HEK293 (cell line): ENCODE measurements at regions not wholly inside any gene's neighbourhood (a gene's known extent, or its start where the extent isn't known, plus 50 kb on each side); places are given as distances from the start of the nearest gene placed in this dataset.
"Not testable (repeated sequence)": the region's sequence is repeated elsewhere in the genome, so short reads cannot be mapped to it uniquely, and the experiment has no call there.

Experiments used
- CTCF ChIA-PET: fragments of 350-600 bp; formaldehyde crosslinking; extraction: SDS; loops from one replicate; lab custom pipeline; 2021; ENCODE audit warnings: antibody characterized with exemption; lab: Yijun Ruan, JAX
- POLR2A ChIA-PET: fragments of 300-600 bp; formaldehyde crosslinking; extraction: SDS; loops from one replicate; lab custom pipeline; 2020; ENCODE audit warnings: antibody characterized with exemption, inconsistent platforms; lab: Yijun Ruan, JAX
- H3K27ac ChIP-seq: fragments of 200-500 bp; sonication (Bioruptor generic); 2 replicates; pipeline ENCODE4 v1.5.1; 2014; ENCODE audit warnings: low read depth, low read length, control low read depth, inconsistent platforms; ENCODE audit errors: extremely low read depth
- H3K36me3 ChIP-seq, 2 experiments: fragments of 200-500 bp in 1 of 2; sonication (Bioruptor generic) in 1 of 2; 1 replicate in 1 of 2; 2 replicates in 1 of 2; pipeline ENCODE4 v1.5.1; 2014 to 2017; ENCODE audit warnings: inconsistent platforms in 2 of 2, low read length in 2 of 2; ENCODE audit not compliant: control insufficient read depth in 2 of 2, insufficient read depth in 1 of 2
- H3K4me1 ChIP-seq: fragments of 200-500 bp; sonication (Bioruptor generic); 2 replicates; pipeline ENCODE4 v1.5.1; 2014; ENCODE audit warnings: mild to moderate bottlenecking, low read length, inconsistent platforms; ENCODE audit not compliant: control insufficient read depth, insufficient read depth
- H3K4me3 ChIP-seq: 2 replicates; pipeline ENCODE4 v1.5.1; 2011; ENCODE audit warnings: low read depth, mild to moderate bottlenecking, control low read depth, low read length, moderate library complexity
- H3K9me3 ChIP-seq: fragments of 200-500 bp; sonication (Bioruptor generic); 2 replicates; pipeline ENCODE4 v1.5.1; 2014; ENCODE audit warnings: low read depth, low read length, inconsistent platforms; ENCODE audit not compliant: control insufficient read depth, insufficient read depth
- CTCF ChIP-seq: fragments of 450-650 bp; formaldehyde crosslinking; IDR thresholded peaks from 2 replicates; pipeline ENCODE4 v1.5.1; 2016; ENCODE audit warnings: missing biosample characterization, missing genetic modification characterization
- IKZF3 ChIP-seq: fragments of 450-650 bp; IDR thresholded peaks from 2 replicates; pipeline ENCODE4 v1.5.0; 2018; ENCODE audit warnings: missing biosample characterization, mild to moderate bottlenecking, missing genetic modification characterization, moderate library complexity
- KLF1 ChIP-seq: fragments of 450-650 bp; formaldehyde crosslinking; IDR thresholded peaks from 2 replicates; pipeline ENCODE4 v1.5.1; 2016; ENCODE audit warnings: missing biosample characterization, missing genetic modification characterization
- MYNN ChIP-seq: fragments of 450-650 bp; formaldehyde crosslinking; IDR thresholded peaks from 2 replicates; pipeline ENCODE4 v1.5.1; 2016; ENCODE audit warnings: missing biosample characterization, missing genetic modification characterization, borderline replicate concordance
- TRIM28 ChIP-seq: IDR thresholded peaks from 2 replicates; pipeline ENCODE4 v1.6.1; 2011; ENCODE audit warnings: low read length, control low read depth, borderline replicate concordance
- ZBTB8A ChIP-seq: fragments of 450-650 bp; formaldehyde crosslinking; IDR thresholded peaks from 2 replicates; pipeline ENCODE4 v1.5.1; 2016; ENCODE audit warnings: missing biosample characterization, missing genetic modification characterization
- ZNF114 ChIP-seq: fragments of 450-650 bp; formaldehyde crosslinking; IDR thresholded peaks from 2 replicates; pipeline ENCODE4 v1.5.0; 2017; ENCODE audit warnings: missing biosample characterization, missing genetic modification characterization
- ZNF146 ChIP-seq: fragments of 450-650 bp; formaldehyde crosslinking; IDR thresholded peaks from 2 replicates; pipeline ENCODE4 v1.5.1; 2016; ENCODE audit warnings: missing biosample characterization, missing genetic modification characterization
- ZNF239 ChIP-seq: fragments of 450-650 bp; formaldehyde crosslinking; IDR thresholded peaks from 2 replicates; pipeline ENCODE4 v1.5.1; 2016; ENCODE audit warnings: missing biosample characterization, missing genetic modification characterization
- ZNF266 ChIP-seq: fragments of 450-650 bp; formaldehyde crosslinking; IDR thresholded peaks from 2 replicates; pipeline ENCODE4 v1.5.1; 2016; ENCODE audit warnings: missing biosample characterization, missing genetic modification characterization, low read depth
- ZNF596 ChIP-seq: fragments of 450-650 bp; IDR thresholded peaks from 2 replicates; pipeline ENCODE4 v1.5.0; 2018; ENCODE audit warnings: missing biosample characterization, mild to moderate bottlenecking, missing genetic modification characterization, moderate library complexity
- ZNF658 ChIP-seq: fragments of 450-650 bp; formaldehyde crosslinking; IDR thresholded peaks from 2 replicates; pipeline ENCODE4; 2016; ENCODE audit warnings: missing biosample characterization, missing genetic modification characterization
- ZNF707 ChIP-seq: fragments of 450-650 bp; formaldehyde crosslinking; IDR thresholded peaks from 2 replicates; pipeline ENCODE4 v1.5.1; 2016; ENCODE audit warnings: missing biosample characterization, missing genetic modification characterization
- TF ChIP-seq, protein P1 (sequence below): fragments of 450-650 bp; formaldehyde crosslinking; IDR thresholded peaks from 2 replicates; pipeline ENCODE4 v1.5.1; 2016; ENCODE audit warnings: missing biosample characterization, missing genetic modification characterization

DNA sequence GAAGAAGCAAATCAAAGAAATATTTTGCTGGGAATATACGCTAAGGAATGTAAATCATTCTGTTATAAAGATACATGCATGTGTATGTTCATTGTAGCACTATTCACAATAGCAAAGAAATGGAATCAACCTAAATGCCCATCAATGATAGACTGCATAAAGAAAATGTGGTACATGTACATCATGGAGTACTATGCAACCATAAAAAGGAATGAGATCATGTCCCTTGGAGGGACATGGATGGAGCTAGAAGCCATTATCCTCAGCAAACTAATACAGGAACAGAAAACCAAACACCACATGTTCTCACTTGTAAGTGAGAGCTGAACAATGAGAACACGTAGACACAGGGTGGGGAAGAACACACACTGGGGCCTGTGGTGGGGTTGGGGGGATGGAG lies 100.7 kb downstream of the FOXD2 start:
- CTCF ChIA-PET: interaction anchor here (0.5 to 2.7 kb wide), 5 partner anchors 9 to 151 kb away, joined by 3 to 16 read pairs (median 3); no protein-coding TSS in a partner anchor
- H3K27ac ChIP-seq, H3K4me3 ChIP-seq, H3K36me3 ChIP-seq, POLR2A ChIA-PET, H3K9me3 ChIP-seq: not testable (repeated sequence)
- peaks cover 23% of the 10 kb centered on the region for H3K4me1 ChIP-seq
- peak; percentile 97 for TF ChIP-seq ZNF146 (tag by site-specific recombination)
- TF ChIP-seq, protein P1, sequence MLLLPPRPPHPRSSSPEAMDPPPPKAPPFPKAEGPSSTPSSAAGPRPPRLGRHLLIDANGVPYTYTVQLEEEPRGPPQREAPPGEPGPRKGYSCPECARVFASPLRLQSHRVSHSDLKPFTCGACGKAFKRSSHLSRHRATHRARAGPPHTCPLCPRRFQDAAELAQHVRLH (tag by site-specific recombination): peak; percentile 69

GRCh38 chr1:47541705-47542104 lies 103.9 kb downstream of the FOXD2 start:
- POLR2A ChIA-PET, H3K4me1 ChIP-seq, CTCF ChIA-PET, H3K4me3 ChIP-seq, H3K36me3 ChIP-seq, H3K27ac ChIP-seq, H3K9me3 ChIP-seq: not testable (repeated sequence)
- peak; percentile 97 for TF ChIP-seq ZNF707 (tag by site-specific recombination)

- POLR2A ChIA-PET, H3K27ac ChIP-seq, H3K4me1 ChIP-seq, H3K36me3 ChIP-seq, H3K9me3 ChIP-seq, H3K4me3 ChIP-seq: not testable (repeated sequence)
- CTCF ChIA-PET: interaction anchor here (0.6 kb wide), 1 partner anchor 15 kb away, joined by 3 read pairs; no protein-coding TSS in a partner anchor
Measured at GRCh38 chr1:47543089-47543488, 105.2 kb downstream of the FOXD2 start.

DNA sequence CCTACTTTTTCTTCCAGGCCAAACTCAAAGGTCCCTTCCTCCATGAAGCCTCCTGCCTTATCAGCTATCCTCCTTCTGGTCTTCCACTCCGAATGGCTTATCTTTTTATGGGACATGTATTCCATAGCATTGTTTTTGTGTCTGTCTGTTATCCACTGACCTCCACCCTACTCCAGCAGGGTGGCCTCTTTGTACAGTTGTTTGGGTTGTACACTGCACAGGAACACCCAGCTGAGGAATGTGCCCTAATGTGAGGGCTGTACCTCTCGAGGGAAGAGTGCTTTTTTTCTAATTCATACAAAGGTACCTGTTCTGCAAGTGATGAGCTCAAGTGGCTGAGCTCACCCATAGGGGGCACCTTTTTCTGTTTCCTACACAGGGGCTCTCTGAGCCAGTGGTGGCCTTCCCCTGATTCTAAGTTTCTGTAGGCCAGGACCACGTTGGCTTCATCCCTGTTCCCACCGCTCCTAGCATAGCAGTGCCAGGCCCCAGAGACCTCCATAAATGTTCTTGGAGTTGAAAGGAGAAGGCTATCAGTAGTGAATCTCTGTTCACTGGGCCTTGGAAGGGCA lies 108.2 kb downstream of the FOXD2 start:
- Histone ChIP-seq H3K27ac (no peak overlapping the region), H3K36me3 (no peaks in the 10 kb centered on the region), H3K4me3 (no peak overlapping the region), H3K9me3 (no peaks in the 10 kb centered on the region), H3K4me1 (peaks cover 7% of the 10 kb centered on the region)
- CTCF ChIA-PET: interaction anchor here (0.7 to 1.5 kb wide), 4 partner anchors 17 to 165 kb away, joined by 3 to 4 read pairs (median 4); no protein-coding TSS in a partner anchor
- TF ChIP-seq TRIM28 (peak; percentile 75; the same call in 1 of the 2 replicates), ZBTB8A (no peak), ZNF114 (tag by site-specific recombination) (no peak), KLF1 (tag by site-specific recombination) (peak; percentile 83), IKZF3 (tag by site-specific recombination) (no peak), MYNN (tag by site-specific recombination) (no peak), ZNF658 (tag by site-specific recombination) (no peak), CTCF (peak; percentile 8; the same call in 1 of the 2 replicates), ZNF596 (no peak), ZNF266 (tag by site-specific recombination) (no peak), ZNF239 (tag by site-specific recombination) (no peak)
- POLR2A ChIA-PET: interaction anchor here (0.5 kb wide), 1 partner anchor 37 kb away, joined by 6 read pairs; no protein-coding TSS in a partner anchor
